GM12891 (cell line): ENCODE measurements at regions not wholly inside any gene's neighbourhood (a gene's known extent, or its start where the extent isn't known, plus 50 kb on each side); places are given as distances from the start of the nearest gene placed in this dataset.
"Not testable (repeated sequence)": the region's sequence is repeated elsewhere in the genome, so short reads cannot be mapped to it uniquely, and the experiment has no call there.

Experiments used
- POLR2A ChIP-seq: IDR thresholded peaks from 2 replicates; pipeline ENCODE4 v1.6.1; 2011; ENCODE audit warnings: low read depth, low read length, control low read depth
- POLR2AphosphoS5 ChIP-seq: IDR thresholded peaks from 2 replicates; pipeline ENCODE4 v1.6.1; 2011; ENCODE audit warnings: low read depth, low read length, control low read depth
- TAF1 ChIP-seq: IDR thresholded peaks from 2 replicates; pipeline ENCODE4 v1.6.1; 2011; ENCODE audit warnings: low read depth, low read length, control low read depth

DNA sequence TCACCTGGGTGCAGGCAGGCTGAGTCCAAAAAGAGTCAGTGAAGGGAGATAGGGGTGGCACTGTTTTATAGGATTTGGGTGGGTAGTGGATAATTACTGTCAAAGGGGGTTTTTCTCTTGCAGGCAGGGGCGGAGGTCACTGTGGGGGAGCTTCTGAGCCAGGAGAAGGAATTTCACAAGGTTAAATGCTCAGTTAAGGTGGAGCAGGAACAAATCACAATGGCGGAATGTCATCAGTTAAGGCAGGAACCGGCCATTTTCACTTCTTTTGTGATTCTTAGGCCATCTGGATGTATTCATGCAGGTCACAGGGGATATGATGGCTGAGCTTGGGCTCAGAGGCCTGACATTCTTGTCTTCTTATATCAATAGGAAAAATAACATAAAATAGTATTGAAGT lies 69.7 kb upstream of the SIRPG start:
- not testable (repeated sequence) for TF ChIP-seq POLR2A, POLR2AphosphoS5, TAF1
